ENCODE measurements at regions not wholly inside any gene's neighbourhood (a gene's known extent, or its start where the extent isn't known, plus 50 kb on each side); places are given as distances from the start of the nearest gene placed in this dataset.

DNA sequence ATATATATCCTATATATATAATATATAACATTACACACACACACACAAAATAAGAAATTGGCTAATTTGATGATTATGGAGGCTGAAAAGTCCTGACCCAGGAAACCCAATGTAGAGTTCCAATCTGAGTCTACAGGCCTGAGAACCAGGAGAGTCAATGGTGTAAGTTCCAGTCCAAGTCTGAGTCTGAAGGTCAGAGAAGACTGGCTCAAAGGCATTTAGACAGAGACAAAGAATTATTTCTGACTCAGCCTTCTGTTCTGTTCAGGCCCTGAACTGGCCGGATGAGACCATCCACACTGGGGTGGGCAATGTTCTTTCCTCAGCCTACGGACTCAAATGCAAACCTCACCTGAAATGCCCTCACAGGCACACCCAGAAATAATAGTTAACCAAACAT, 60.6 kb upstream of the STX18 start:
- Histone ChIP-seq H3K9me3 (ENCODE audit: control insufficient read depth, insufficient read depth, low read length) (no peaks in the 10 kb centered on the region), H3K4me3 (ENCODE audit: low read depth, low read length) (no peak overlapping the region), H3K27ac (ENCODE audit: low read depth, low read length) (no peak overlapping the region), H3K27me3 (ENCODE audit: control insufficient read depth, insufficient read depth, low read length) (no peaks in the 10 kb centered on the region)
- ChIA-PET CTCF (no interaction called here), POLR2A (no interaction called here)
- TF ChIP-seq, protein P1, sequence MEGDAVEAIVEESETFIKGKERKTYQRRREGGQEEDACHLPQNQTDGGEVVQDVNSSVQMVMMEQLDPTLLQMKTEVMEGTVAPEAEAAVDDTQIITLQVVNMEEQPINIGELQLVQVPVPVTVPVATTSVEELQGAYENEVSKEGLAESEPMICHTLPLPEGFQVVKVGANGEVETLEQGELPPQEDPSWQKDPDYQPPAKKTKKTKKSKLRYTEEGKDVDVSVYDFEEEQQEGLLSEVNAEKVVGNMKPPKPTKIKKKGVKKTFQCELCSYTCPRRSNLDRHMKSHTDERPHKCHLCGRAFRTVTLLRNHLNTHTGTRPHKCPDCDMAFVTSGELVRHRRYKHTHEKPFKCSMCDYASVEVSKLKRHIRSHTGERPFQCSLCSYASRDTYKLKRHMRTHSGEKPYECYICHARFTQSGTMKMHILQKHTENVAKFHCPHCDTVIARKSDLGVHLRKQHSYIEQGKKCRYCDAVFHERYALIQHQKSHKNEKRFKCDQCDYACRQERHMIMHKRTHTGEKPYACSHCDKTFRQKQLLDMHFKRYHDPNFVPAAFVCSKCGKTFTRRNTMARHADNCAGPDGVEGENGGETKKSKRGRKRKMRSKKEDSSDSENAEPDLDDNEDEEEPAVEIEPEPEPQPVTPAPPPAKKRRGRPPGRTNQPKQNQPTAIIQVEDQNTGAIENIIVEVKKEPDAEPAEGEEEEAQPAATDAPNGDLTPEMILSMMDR (IDR thresholded peaks at IDR 0.05; ENCODE audit: low read depth, low read length), result no peak
- no peak for DNase-seq (ENCODE audit: low read depth, low spot score)

DNA sequence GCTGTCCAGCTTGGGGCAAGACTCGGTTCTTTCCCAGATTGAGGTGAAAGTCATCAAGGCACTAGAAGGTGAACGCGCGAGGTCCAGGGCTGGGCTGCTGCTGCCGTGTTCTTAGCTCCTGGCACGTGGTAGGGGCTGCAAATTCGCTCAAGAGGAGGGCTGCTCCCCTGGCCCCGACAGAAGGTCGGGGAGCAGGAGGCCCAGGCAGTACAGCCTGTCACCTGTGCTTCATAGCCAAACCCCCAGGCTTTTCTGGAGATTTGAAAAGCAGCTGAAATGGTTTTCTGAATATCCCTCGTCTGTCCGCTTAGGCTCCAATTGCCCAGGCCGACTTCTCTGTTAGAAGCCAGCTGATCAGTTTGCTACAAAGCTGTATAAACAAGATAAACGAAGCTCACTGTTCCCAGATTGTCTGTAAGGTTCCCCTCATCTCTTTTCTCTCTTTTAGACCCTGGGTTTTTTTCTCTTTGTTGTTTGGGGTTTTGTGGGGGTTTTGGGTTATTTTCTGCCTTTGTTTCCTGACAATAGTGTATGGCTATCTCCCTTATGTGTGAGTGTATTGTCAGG, 60.0 kb upstream of the STX18 start:
- no peak for DNase-seq (ENCODE audit: low read depth, low spot score)
- ChIA-PET CTCF (no interaction called here), POLR2A (no interaction called here)
- H3K27ac ChIP-seq (ENCODE audit: low read depth, low read length), result no peak overlapping the region
- no peaks in the 10 kb centered on the region for H3K9me3 ChIP-seq (ENCODE audit: control insufficient read depth, insufficient read depth, low read length)
- H3K4me3 ChIP-seq (ENCODE audit: low read depth, low read length), result no peak overlapping the region
- TF ChIP-seq, protein P1 (IDR thresholded peaks at IDR 0.05; ENCODE audit: low read depth, low read length), result no peak
- H3K27me3 ChIP-seq (ENCODE audit: control insufficient read depth, insufficient read depth, low read length), result no peaks in the 10 kb centered on the region

DNA sequence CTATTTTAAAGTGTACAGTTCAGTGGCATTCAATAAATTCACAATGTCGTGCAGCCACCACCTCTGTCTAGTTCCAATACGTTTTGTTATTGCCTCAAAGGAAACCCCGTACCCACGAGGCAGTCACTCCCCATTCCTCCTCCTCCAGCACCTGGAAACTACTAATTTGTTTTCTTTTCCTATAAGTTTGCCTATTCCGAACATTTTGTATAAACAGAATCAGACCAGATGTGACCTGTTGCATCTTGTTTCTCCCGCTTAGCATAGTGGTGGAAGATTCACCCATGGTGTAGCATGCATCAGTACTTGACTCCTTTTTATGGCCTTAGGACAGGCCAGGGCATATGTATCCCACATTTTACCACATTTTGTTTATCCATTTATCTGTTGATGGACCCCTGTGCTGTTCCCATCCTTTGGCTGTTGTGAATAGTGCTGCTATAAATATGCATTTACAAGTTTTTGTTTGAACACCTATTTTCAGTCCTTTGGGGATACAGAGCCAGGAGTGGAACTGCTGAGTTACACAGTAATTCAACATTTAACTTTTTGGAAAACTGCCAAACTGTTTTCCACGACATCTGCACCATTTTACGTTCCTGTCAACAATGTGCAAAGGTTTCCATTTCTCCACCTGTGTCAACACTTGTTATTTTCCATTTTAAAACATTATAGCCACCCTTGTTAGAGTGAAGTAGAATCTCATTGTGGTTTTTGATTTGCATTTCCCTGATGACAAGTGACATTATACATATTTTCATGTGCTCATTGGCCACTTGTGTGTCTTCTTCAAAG, 57.8 kb upstream of the STX18 start:
- TF ChIP-seq, protein P1 (IDR thresholded peaks at IDR 0.05; ENCODE audit: low read depth, low read length), result no peak
- CTCF ChIA-PET, result no interaction called here
- H3K9me3 ChIP-seq (ENCODE audit: control insufficient read depth, insufficient read depth, low read length), result peaks cover 6% of the 10 kb centered on the region; the same call in 1 of the 2 replicates
- DNase-seq (ENCODE audit: low read depth, low spot score), result no peak
- POLR2A ChIA-PET, result no interaction called here
- H3K4me3 ChIP-seq (ENCODE audit: low read depth, low read length), result no peak overlapping the region
- no peak overlapping the region for H3K27ac ChIP-seq (ENCODE audit: low read depth, low read length)
- H3K27me3 ChIP-seq (ENCODE audit: control insufficient read depth, insufficient read depth, low read length), result no peaks in the 10 kb centered on the region

DNA sequence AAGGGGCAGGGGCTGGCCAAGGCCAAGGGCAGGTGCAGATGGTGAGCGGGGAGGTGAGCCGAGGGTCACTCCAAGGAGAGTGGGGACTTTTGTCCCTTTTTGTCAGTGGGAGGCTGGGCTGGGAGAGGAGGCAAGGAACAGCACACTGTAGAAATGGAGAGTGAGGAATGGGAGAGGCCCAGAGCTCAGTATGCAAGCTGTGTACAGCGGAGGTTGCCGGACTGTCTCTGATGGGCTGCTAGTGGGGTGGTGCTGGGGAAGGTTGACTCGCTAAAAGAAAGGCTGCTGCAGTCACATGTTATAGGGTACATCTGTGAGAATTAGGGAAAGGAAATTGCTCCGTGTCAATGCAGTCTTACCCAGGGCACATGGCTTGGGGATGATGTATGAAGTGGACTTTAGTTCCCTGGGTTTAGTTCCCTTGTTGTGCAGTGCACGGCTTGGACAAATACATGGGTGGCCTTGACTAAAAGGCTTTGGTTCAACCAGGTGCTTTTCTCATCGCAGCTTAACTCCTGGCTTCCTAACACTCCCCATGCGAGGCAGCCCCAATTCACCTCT, 57.1 kb upstream of the STX18 start:
- H3K9me3 ChIP-seq (ENCODE audit: control insufficient read depth, insufficient read depth, low read length), result peaks cover 8% of the 10 kb centered on the region; the same call in 1 of the 2 replicates
- CTCF ChIA-PET, result no interaction called here
- no peaks in the 10 kb centered on the region for H3K27me3 ChIP-seq (ENCODE audit: control insufficient read depth, insufficient read depth, low read length)
- POLR2A ChIA-PET, result no interaction called here
- no peak for DNase-seq (ENCODE audit: low read depth, low spot score)
- TF ChIP-seq, protein P1 (IDR thresholded peaks at IDR 0.05; ENCODE audit: low read depth, low read length), result no peak
- H3K4me3 ChIP-seq (ENCODE audit: low read depth, low read length), result no peak overlapping the region
- no peak overlapping the region for H3K27ac ChIP-seq (ENCODE audit: low read depth, low read length)

DNA sequence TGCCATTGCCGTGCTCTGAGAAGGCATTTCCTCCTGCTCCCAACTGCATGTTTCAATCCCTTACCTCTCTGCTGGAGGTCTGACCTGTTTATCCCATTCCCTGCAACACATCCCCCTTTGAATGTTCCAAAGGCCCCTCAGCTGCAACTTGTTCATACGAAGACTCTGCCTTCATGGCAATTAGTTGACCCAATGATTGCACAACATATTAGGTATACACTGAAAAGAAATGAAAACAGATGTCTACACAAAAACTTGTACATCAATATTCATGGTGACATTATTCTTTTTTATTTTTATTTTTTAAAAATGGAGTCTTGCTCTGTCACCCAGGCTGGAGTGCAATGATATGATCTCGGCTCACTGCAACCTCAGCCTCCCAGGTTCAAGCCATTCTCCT, 54.9 kb upstream of the STX18 start:
- ChIA-PET POLR2A (no interaction called here), CTCF (no interaction called here)
- H3K9me3 ChIP-seq (ENCODE audit: control insufficient read depth, insufficient read depth, low read length), result peaks cover 14% of the 10 kb centered on the region
- TF ChIP-seq, protein P1 (IDR thresholded peaks at IDR 0.05; ENCODE audit: low read depth, low read length), result no peak
- no peaks in the 10 kb centered on the region for H3K27me3 ChIP-seq (ENCODE audit: control insufficient read depth, insufficient read depth, low read length)
- DNase-seq (ENCODE audit: low read depth, low spot score), result no peak
- H3K27ac ChIP-seq (ENCODE audit: low read depth, low read length), result no peak overlapping the region
- H3K4me3 ChIP-seq (ENCODE audit: low read depth, low read length), result no peak overlapping the region

All from AG04450 (cell line).